ENCODE measurements at regions not wholly inside any gene's neighbourhood (a gene's known extent, or its start where the extent isn't known, plus 50 kb on each side); places are given as distances from the start of the nearest gene placed in this dataset.

DNA sequence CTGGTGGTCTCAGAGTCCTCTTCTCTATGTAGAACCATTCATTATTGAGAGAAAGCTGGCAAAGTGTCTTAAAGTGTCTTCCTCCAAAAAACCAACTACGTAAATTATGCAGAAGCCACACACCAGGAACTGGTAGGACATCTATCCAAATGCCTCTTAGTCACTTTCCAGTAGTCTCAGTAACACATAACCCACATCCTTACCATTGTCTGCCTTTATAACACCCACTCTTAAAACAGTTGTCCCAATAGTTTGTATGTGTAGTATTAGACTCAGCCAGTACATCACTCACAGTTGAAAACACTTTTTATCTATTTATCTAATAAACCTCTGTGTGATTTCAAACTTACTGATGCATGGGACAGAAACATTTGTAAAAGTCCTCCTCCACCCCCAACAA lies 143.6 kb upstream of the HNRNPA3 start:
- TF ChIP-seq POLR2A (IDR thresholded peaks at IDR 0.05) (no peak), CTCF (IDR thresholded peaks at IDR 0.05) (no peak)
- no peak overlapping the region for H3K27ac ChIP-seq
- intact Hi-C loops (cut with DNase I; ENCODE audit: low total_unique reads), result no loop called here
- H3K27me3 ChIP-seq, result no peaks in the 10 kb centered on the region
- H3K9me3 ChIP-seq, result no peaks in the 10 kb centered on the region
- H3K36me3 ChIP-seq (ENCODE audit: low read depth, missing control alignments), result no peaks in the 10 kb centered on the region
- no peaks in the 10 kb centered on the region for H3K4me1 ChIP-seq
- WGBS, 2 donors, result 89 to 100% methylated on average over 1 of the region's 1 CpG
- no peak overlapping the region for H3K4me3 ChIP-seq
- no peak for DNase-seq

DNA sequence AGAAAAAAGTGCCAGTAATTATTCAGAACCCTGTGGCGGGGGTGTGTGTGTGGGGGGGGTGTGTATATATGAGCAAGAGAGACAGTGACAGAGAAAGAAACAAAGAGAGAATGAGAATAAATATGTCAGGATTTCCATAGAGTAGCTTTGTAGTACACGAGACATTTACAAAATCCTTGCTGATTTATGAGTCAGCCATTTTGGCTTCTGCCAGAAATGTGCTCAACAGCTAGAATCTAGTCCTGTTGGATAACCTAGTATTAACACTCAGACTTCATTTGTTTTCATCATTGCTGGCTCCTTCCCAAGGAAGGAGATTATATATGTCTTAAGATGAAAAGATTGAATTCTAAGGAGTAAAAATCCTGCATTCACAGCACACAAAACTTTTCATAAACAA lies 140.5 kb upstream of the HNRNPA3 start:
- H3K9me3 ChIP-seq, result no peaks in the 10 kb centered on the region
- no peak overlapping the region for H3K27ac ChIP-seq
- no peaks in the 10 kb centered on the region for H3K36me3 ChIP-seq (ENCODE audit: low read depth, missing control alignments)
- H3K27me3 ChIP-seq, result no peaks in the 10 kb centered on the region
- H3K4me1 ChIP-seq, result no peaks in the 10 kb centered on the region
- 57 to 88% methylated on average over 2 of the region's 2 CpGs for WGBS, 2 donors
- intact Hi-C loops (cut with DNase I; ENCODE audit: low total_unique reads), result no loop called here
- TF ChIP-seq POLR2A (IDR thresholded peaks at IDR 0.05) (no peak), CTCF (IDR thresholded peaks at IDR 0.05) (no peak)
- no peak overlapping the region for H3K4me3 ChIP-seq
- no peak for DNase-seq

DNA sequence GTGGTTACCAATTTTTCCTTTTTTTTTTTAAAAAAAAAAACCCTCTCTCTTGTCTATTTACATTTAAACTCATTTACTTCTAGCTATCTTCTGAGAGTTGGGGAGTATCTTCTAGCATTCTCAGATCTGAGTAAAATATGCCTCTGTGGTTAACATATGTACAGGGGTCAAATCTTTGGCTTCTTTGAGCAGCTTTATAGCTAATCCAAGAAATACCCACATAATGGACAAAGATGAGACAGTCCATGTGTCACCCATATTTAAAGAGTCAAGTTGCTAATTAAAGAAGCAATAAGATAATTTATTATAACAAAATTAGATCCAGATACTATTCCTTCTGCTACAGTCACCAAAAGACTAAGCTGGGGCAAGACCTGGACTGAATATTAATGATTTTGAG lies 139.0 kb upstream of the HNRNPA3 start:
- Histone ChIP-seq H3K36me3 (ENCODE audit: low read depth, missing control alignments) (no peaks in the 10 kb centered on the region), H3K27ac (no peak overlapping the region), H3K9me3 (no peaks in the 10 kb centered on the region), H3K4me3 (no peak overlapping the region), H3K4me1 (no peaks in the 10 kb centered on the region), H3K27me3 (no peaks in the 10 kb centered on the region)
- intact Hi-C loops (cut with DNase I; ENCODE audit: low total_unique reads), result no loop called here
- no peak for TF ChIP-seq POLR2A (IDR thresholded peaks at IDR 0.05)
- TF ChIP-seq CTCF (IDR thresholded peaks at IDR 0.05), result no peak
- DNase-seq, result no peak

GRCh38 chr2:177074099-177074710 lies 138.4 kb upstream of the HNRNPA3 start:
- H3K36me3 ChIP-seq (ENCODE audit: low read depth, missing control alignments), result no peaks in the 10 kb centered on the region
- no peaks in the 10 kb centered on the region for H3K27me3 ChIP-seq
- no peaks in the 10 kb centered on the region for H3K9me3 ChIP-seq
- WGBS, 2 donors, result 76 to 84% methylated on average over 5 of the region's 5 CpGs
- no peaks in the 10 kb centered on the region for H3K4me1 ChIP-seq
- TF ChIP-seq CTCF (IDR thresholded peaks at IDR 0.05), result no peak
- TF ChIP-seq POLR2A (IDR thresholded peaks at IDR 0.05), result no peak
- no peak overlapping the region for H3K4me3 ChIP-seq
- no peak for DNase-seq
- intact Hi-C loops (cut with DNase I; ENCODE audit: low total_unique reads), result no loop called here
- H3K27ac ChIP-seq, result no peak overlapping the region

DNA sequence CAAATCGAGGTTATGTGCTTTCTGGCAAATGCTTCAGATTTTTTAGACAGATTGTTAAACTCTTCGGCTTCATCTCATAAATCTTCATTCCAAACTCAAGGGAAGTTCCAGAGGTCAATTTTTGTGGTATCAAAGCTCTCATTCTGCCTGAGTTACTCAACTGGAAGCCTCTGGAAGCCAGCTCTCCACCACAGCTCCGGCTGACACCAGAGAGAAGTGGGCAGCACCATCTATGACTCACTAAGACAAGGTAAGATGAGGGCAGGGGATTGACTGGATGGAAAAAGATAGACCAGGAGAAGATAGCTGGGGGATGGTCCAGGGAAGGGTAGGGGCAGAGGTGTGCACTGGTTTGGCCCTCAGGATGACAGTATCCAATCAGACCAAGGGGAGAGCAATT lies 137.3 kb upstream of the HNRNPA3 start:
- no peaks in the 10 kb centered on the region for H3K9me3 ChIP-seq
- TF ChIP-seq POLR2A (IDR thresholded peaks at IDR 0.05), result no peak
- no peak for TF ChIP-seq CTCF (IDR thresholded peaks at IDR 0.05)
- intact Hi-C loops (cut with DNase I; ENCODE audit: low total_unique reads), result no loop called here
- H3K4me1 ChIP-seq, result no peaks in the 10 kb centered on the region
- 31 to 49% methylated on average over 3 of the region's 3 CpGs for WGBS, 2 donors
- no peak overlapping the region for H3K27ac ChIP-seq
- no peak for DNase-seq
- H3K36me3 ChIP-seq (ENCODE audit: low read depth, missing control alignments), result no peaks in the 10 kb centered on the region
- no peaks in the 10 kb centered on the region for H3K27me3 ChIP-seq
- no peak overlapping the region for H3K4me3 ChIP-seq
